IMR-90 (cell line): ENCODE measurements at regions not wholly inside any gene's neighbourhood (a gene's known extent, or its start where the extent isn't known, plus 50 kb on each side); places are given as distances from the start of the nearest gene placed in this dataset.

Source experiments
- ATAC-seq: fragments of 200-7000 bp; cut with Tn5 transposase; 2 replicates; pipeline ENCODE4 v1.9.1; 2020; ENCODE audit warnings: low read depth, mild to moderate bottlenecking, moderate library complexity
- BruUV-seq: library from RNA; stranded (reverse); fragments of 400-500 nt; replicated peaks from 2 replicates; lab custom pipeline; 2021; lab: Mats Ljungman, UMichigan
- CTCF ChIA-PET: fragments of 300-600 bp; formaldehyde crosslinking; extraction: SDS; loops from one replicate; lab custom pipeline; 2021; ENCODE audit warnings: antibody characterized with exemption; lab: Yijun Ruan, JAX
- POLR2A ChIA-PET: fragments of 300-600 bp; sonication (Branson Sonifier 250); formaldehyde crosslinking; loops from one replicate; lab custom pipeline; 2022; ENCODE audit warnings: antibody characterized with exemption; ENCODE audit not compliant: unreplicated experiment; lab: Charles Lee
- DNase-seq: peaks from one replicate; pipeline ENCODE4 v3.0.0; 2013
- H2AFZ ChIP-seq: replicated peaks from 2 replicates; pipeline ENCODE3; 2013; ENCODE audit warnings: low read length, mild to moderate bottlenecking; ENCODE audit not compliant: poor library complexity
- H2AK5ac ChIP-seq: 2 replicates; pipeline ENCODE4 v1.6.1; 2013; ENCODE audit warnings: low read depth, low read length, inconsistent platforms
- H2AK9ac ChIP-seq: replicated peaks from 2 replicates; pipeline ENCODE3; 2013; ENCODE audit warnings: mild to moderate bottlenecking, low read depth, low read length, moderate library complexity; ENCODE audit not compliant: poor library complexity
- H2BK120ac ChIP-seq: 2 replicates; pipeline ENCODE4 v1.6.1; 2013; ENCODE audit warnings: low read depth, low read length, inconsistent platforms
- H2BK15ac ChIP-seq: 3 replicates; pipeline ENCODE4 v1.6.1; 2013; ENCODE audit warnings: low read depth, low read length, inconsistent platforms
- H2BK20ac ChIP-seq: 2 replicates; pipeline ENCODE4 v1.6.1; 2013; ENCODE audit warnings: low read depth, mild to moderate bottlenecking, inconsistent platforms, low read length, moderate library complexity
- H2BK5ac ChIP-seq: 2 replicates; pipeline ENCODE4 v1.6.1; 2013; ENCODE audit warnings: mild to moderate bottlenecking, low read depth, low read length, inconsistent platforms; ENCODE audit not compliant: poor library complexity, severe bottlenecking
- H3K14ac ChIP-seq: replicated peaks from 2 replicates; pipeline ENCODE4 v1.6.1; 2013; ENCODE audit warnings: low read depth, low read length, inconsistent platforms
- H3K18ac ChIP-seq: 2 replicates; pipeline ENCODE4 v1.6.1; 2013; ENCODE audit warnings: low read depth, low read length, control low read depth
- H3K23ac ChIP-seq: 2 replicates; pipeline ENCODE4 v1.6.1; 2013; ENCODE audit warnings: low read depth, low read length, inconsistent platforms
- H3K27ac ChIP-seq: 2 replicates; pipeline ENCODE4 v1.5.1; 2013; ENCODE audit warnings: mild to moderate bottlenecking, control low read depth, low read length; ENCODE audit not compliant: insufficient read depth
- H3K27me3 ChIP-seq: 2 replicates; pipeline ENCODE4 v1.6.1; 2013; ENCODE audit warnings: low read length; ENCODE audit not compliant: control insufficient read depth, insufficient read depth
- H3K36me3 ChIP-seq: 2 replicates; pipeline ENCODE4 v1.6.1; 2013; ENCODE audit warnings: low read length, mixed read lengths; ENCODE audit not compliant: control insufficient read depth, insufficient read depth
- H3K4ac ChIP-seq: 2 replicates; pipeline ENCODE4 v1.6.1; 2013; ENCODE audit warnings: low read depth, low read length, inconsistent platforms
- H3K4me1 ChIP-seq: 2 replicates; pipeline ENCODE4 v1.6.1; 2013; ENCODE audit warnings: low read length, mixed read lengths; ENCODE audit not compliant: control insufficient read depth, insufficient read depth
- H3K4me2 ChIP-seq: 2 replicates; pipeline ENCODE4 v1.6.1; 2013; ENCODE audit warnings: low read depth, mild to moderate bottlenecking, control low read depth, low read length, moderate library complexity
- H3K4me3 ChIP-seq: 2 replicates; pipeline ENCODE4 v1.5.1; 2013; ENCODE audit warnings: low read depth, mild to moderate bottlenecking, control low read depth, low read length, moderate library complexity; ENCODE audit not compliant: insufficient read depth
- H3K56ac ChIP-seq: 2 replicates; pipeline ENCODE4 v1.6.1; 2013; ENCODE audit warnings: low read length, inconsistent platforms; ENCODE audit not compliant: insufficient read depth; ENCODE audit errors: extremely low read depth
- H3K79me1 ChIP-seq, 2 experiments: 2 replicates each; pipeline ENCODE4 v1.6.1; 2013; ENCODE audit warnings: low read length in 2 of 2, inconsistent platforms in 1 of 2, low read depth in 1 of 2
- H3K9ac ChIP-seq: 2 replicates; pipeline ENCODE4 v1.6.1; 2013; ENCODE audit warnings: low read depth, low read length, control low read depth
- H3K9me1 ChIP-seq: 2 replicates; pipeline ENCODE4 v1.6.1; 2013; ENCODE audit warnings: low read length, inconsistent platforms; ENCODE audit not compliant: insufficient read depth
- H3K9me3 ChIP-seq: 2 replicates; pipeline ENCODE4 v1.6.1; 2013; ENCODE audit warnings: low read length; ENCODE audit not compliant: control insufficient read depth, insufficient read depth
- H4K20me1 ChIP-seq: 2 replicates; pipeline ENCODE4 v1.6.1; 2013; ENCODE audit warnings: low read length, inconsistent platforms; ENCODE audit not compliant: insufficient read depth
- H4K5ac ChIP-seq: 2 replicates; pipeline ENCODE4 v1.6.1; 2013; ENCODE audit warnings: mild to moderate bottlenecking, low read depth, low read length, control low read depth
- H4K8ac ChIP-seq, 2 experiments: 2 replicates each; pipeline ENCODE4 v1.6.1; 2013; ENCODE audit warnings: low read depth in 2 of 2, low read length in 2 of 2, control low read depth in 1 of 2, inconsistent platforms in 1 of 2
- H4K91ac ChIP-seq: 2 replicates; pipeline ENCODE4 v1.6.1; 2013; ENCODE audit warnings: low read depth, low read length, inconsistent platforms; ENCODE audit not compliant: insufficient read depth
- BHLHE40 ChIP-seq: fragments of 150-350 bp; IDR thresholded peaks from 2 replicates; pipeline ENCODE4 v1.6.1; 2016; ENCODE audit warnings: mild to moderate bottlenecking, low read depth, low read length
- CEBPB ChIP-seq: IDR thresholded peaks from 2 replicates; pipeline ENCODE4 v1.6.1; 2012; ENCODE audit warnings: low read depth, low read length, improper control_type of control experiment
- MAZ ChIP-seq: IDR thresholded peaks from 2 replicates; pipeline ENCODE4 v1.6.1; 2012; ENCODE audit warnings: low read depth, mild to moderate bottlenecking, low read length, improper control_type of control experiment, moderate library complexity, borderline replicate concordance
- MXI1 ChIP-seq: IDR thresholded peaks from 2 replicates; pipeline ENCODE4 v1.6.1; 2012; ENCODE audit warnings: low read depth, mild to moderate bottlenecking, low read length, moderate library complexity, borderline replicate concordance
- POLR2A ChIP-seq: IDR thresholded peaks from 2 replicates; pipeline ENCODE4 v1.6.1; 2012; ENCODE audit warnings: mild to moderate bottlenecking, low read depth, low read length
- RAD21 ChIP-seq: IDR thresholded peaks from 2 replicates; pipeline ENCODE4 v1.6.1; 2012; ENCODE audit warnings: low read length, improper control_type of control experiment
- RCOR1 ChIP-seq: IDR thresholded peaks from 2 replicates; pipeline ENCODE4 v1.6.1; 2012; ENCODE audit warnings: mild to moderate bottlenecking, low read length, improper control_type of control experiment; ENCODE audit not compliant: insufficient replicate concordance
- RFX5 ChIP-seq: IDR thresholded peaks from 2 replicates; pipeline ENCODE4 v1.8.0; 2012; ENCODE audit warnings: low read depth, mild to moderate bottlenecking, low read length, moderate library complexity
- SMC3 ChIP-seq: fragments of 150-350 bp; IDR thresholded peaks from 2 replicates; pipeline ENCODE4 v1.6.1; 2016; ENCODE audit warnings: low read depth, mild to moderate bottlenecking, antibody characterized with exemption, low read length, moderate library complexity
- WGBS, 2 experiments: methylation state at CpG; one replicate each; pipeline versions ENCODE4 v1.1.5 to v1.1.7; 2013; ENCODE audit warnings: missing lambda C conversion rate in 2 of 2; ENCODE audit not compliant: insufficient read length in 1 of 2; ENCODE audit errors: extremely low coverage in 2 of 2; 5-methylcytosine and 5-hydroxymethylcytosine counted together
- dilution Hi-C: fragments of 300-500 bp; cut with HindIII; formaldehyde crosslinking; loops from one replicate; pipeline ENCODE4 v1.14.3; 2018; ENCODE audit warnings: low sequenced_read_pairs; ENCODE audit not compliant: unreplicated experiment
- in situ Hi-C: fragments of 300-500 bp; cut with MboI; formaldehyde crosslinking; loops from 3 replicates; pipeline ENCODE4 v1.14.3; 2019; ENCODE audit warnings: low sequenced_read_pairs, inconsistent platforms, mixed read lengths
- intact Hi-C: fragments of 100-400 bp; cut with micrococcal nuclease; formaldehyde crosslinking; loops from 2 replicates; pipeline ENCODE4 v1.10.0; 2022
- TF ChIP-seq, protein P1 (sequence below): fragments of 150-350 bp; IDR thresholded peaks from 2 replicates; pipeline ENCODE4 v1.6.1; 2017; ENCODE audit warnings: mild to moderate bottlenecking, antibody characterized with exemption, low read length, low read depth
- TF ChIP-seq, protein P2 (sequence below): conservative IDR thresholded peaks from 2 replicates; pipeline ENCODE4 v1.5.1; 2012; ENCODE audit warnings: mild to moderate bottlenecking, low read depth, low read length, improper control_type of control experiment

DNA sequence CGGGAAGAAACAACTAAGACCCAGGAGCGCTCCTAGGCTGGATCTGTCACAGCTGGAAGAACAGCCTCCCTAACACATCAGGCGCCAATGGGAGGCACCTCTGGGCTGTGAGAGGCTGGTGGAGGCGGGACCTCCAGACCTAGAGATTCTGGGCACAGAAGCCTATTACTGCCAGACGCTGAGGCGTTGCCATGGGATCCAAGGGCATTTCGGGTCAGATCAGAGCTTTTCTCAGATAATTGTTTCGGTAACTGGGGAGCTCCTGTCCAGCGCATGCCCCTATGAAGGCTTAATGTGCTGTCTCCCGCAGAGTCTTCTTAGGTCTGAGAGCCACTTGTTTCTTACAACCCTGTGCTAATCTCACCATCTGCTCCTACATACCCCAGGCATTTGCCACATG, 339.2 kb downstream of the ZNF716 start:
- no peak for TF ChIP-seq POLR2A
- no peak for TF ChIP-seq RAD21
- TF ChIP-seq, protein P1, sequence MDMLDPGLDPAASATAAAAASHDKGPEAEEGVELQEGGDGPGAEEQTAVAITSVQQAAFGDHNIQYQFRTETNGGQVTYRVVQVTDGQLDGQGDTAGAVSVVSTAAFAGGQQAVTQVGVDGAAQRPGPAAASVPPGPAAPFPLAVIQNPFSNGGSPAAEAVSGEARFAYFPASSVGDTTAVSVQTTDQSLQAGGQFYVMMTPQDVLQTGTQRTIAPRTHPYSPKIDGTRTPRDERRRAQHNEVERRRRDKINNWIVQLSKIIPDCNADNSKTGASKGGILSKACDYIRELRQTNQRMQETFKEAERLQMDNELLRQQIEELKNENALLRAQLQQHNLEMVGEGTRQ = no peak
- no peak for TF ChIP-seq CEBPB
- no peak for TF ChIP-seq RFX5
- no peak for TF ChIP-seq MAZ
- no peak for TF ChIP-seq SMC3
- TF ChIP-seq, protein P2, sequence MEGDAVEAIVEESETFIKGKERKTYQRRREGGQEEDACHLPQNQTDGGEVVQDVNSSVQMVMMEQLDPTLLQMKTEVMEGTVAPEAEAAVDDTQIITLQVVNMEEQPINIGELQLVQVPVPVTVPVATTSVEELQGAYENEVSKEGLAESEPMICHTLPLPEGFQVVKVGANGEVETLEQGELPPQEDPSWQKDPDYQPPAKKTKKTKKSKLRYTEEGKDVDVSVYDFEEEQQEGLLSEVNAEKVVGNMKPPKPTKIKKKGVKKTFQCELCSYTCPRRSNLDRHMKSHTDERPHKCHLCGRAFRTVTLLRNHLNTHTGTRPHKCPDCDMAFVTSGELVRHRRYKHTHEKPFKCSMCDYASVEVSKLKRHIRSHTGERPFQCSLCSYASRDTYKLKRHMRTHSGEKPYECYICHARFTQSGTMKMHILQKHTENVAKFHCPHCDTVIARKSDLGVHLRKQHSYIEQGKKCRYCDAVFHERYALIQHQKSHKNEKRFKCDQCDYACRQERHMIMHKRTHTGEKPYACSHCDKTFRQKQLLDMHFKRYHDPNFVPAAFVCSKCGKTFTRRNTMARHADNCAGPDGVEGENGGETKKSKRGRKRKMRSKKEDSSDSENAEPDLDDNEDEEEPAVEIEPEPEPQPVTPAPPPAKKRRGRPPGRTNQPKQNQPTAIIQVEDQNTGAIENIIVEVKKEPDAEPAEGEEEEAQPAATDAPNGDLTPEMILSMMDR = no peak
- TF ChIP-seq MXI1 = no peak
- no peak for TF ChIP-seq BHLHE40
- TF ChIP-seq RCOR1 = no peak
- Histone ChIP-seq H2BK5ac (no peak overlapping the region), H2BK15ac (no peak overlapping the region), H2AFZ (no peak overlapping the region), H2AK5ac (no peak overlapping the region), H3K27me3 (no peaks in the 10 kb centered on the region), H3K4me2 (no peak overlapping the region), H3K9ac (no peak overlapping the region), H3K18ac (no peak overlapping the region), H3K27ac (no peak overlapping the region), H3K23ac (no peak overlapping the region), H4K5ac (no peak overlapping the region), H4K91ac (no peak overlapping the region), H3K9me3 (no peaks in the 10 kb centered on the region), H3K9me1 (no peaks in the 10 kb centered on the region), H3K14ac (no peak overlapping the region), H3K4me3 (no peak overlapping the region), H3K4me1 (no peaks in the 10 kb centered on the region), H3K79me1 (no peaks in the 10 kb centered on the region), H3K4ac (no peak overlapping the region), H4K20me1 (no peaks in the 10 kb centered on the region), H3K36me3 (no peaks in the 10 kb centered on the region), H2AK9ac (no peak overlapping the region), H4K8ac (no peak overlapping the region), H2BK120ac (no peak overlapping the region), H2BK20ac (no peak overlapping the region), H3K56ac (no peak overlapping the region)
- no peak for DNase-seq
- dilution Hi-C loops (no loop called here), intact Hi-C loops (no loop called here), in situ Hi-C loops (no loop called here)
- WGBS, 2 experiments = 36% methylated on average over 3 of the region's 10 CpGs; no CpG with 5 or more reads in 1 of the 2 experiments
- POLR2A ChIA-PET = no interaction called here
- no peak for ATAC-seq
- CTCF ChIA-PET = no interaction called here
- BruUV-seq = no TSS peak
